Lung (tissue), 11 donors: ENCODE measurements at regions not wholly inside any gene's neighbourhood (a gene's known extent, or its start where the extent isn't known, plus 50 kb on each side); places are given as distances from the start of the nearest gene placed in this dataset.
A peak's percentile ranks its signal among the peaks of the same experiment; 100 is the strongest.

Experiments used
- ATAC-seq: fragments of 200-7000 bp; cut with Tn5 transposase; one replicate; pipeline ENCODE4 v1.9.1; 2020; ENCODE audit warnings: moderate number of reproducible peaks; ENCODE audit not compliant: insufficient read depth, low FRiP score
- DNase-seq, 3 donors: peaks; one replicate each; pipeline ENCODE4 v3.0.0-alpha.2; 2013 to 2017
- H3K27ac ChIP-seq, 2 donors: one replicate each; pipeline ENCODE4 v1.5.1; 2013; ENCODE audit warnings: mild to moderate bottlenecking in 2 of 2, moderate library complexity in 2 of 2, control low read depth in 1 of 2, inconsistent platforms in 1 of 2, low read depth in 1 of 2, low read length in 1 of 2
- H3K27me3 ChIP-seq, 3 donors: one replicate each; pipeline ENCODE4 v1.5.1; 2013; ENCODE audit warnings: low read length in 2 of 3; ENCODE audit not compliant: control insufficient read depth in 3 of 3, insufficient read depth in 3 of 3
- H3K36me3 ChIP-seq, 4 donors: one replicate each; pipeline ENCODE4 v1.5.1; 2013; ENCODE audit warnings: low read length in 4 of 4, mild to moderate bottlenecking in 1 of 4, moderate library complexity in 1 of 4; ENCODE audit not compliant: control insufficient read depth in 4 of 4, insufficient read depth in 4 of 4
- H3K4me1 ChIP-seq, 5 donors: one replicate each; pipeline ENCODE4 v1.5.1; 2013; ENCODE audit warnings: low read length in 5 of 5, mild to moderate bottlenecking in 2 of 5, moderate library complexity in 1 of 5; ENCODE audit not compliant: control insufficient read depth in 5 of 5, insufficient read depth in 5 of 5
- H3K4me3 ChIP-seq: one replicate; pipeline ENCODE4 v1.5.1; 2013; ENCODE audit warnings: mild to moderate bottlenecking, control low read depth, moderate library complexity
- H3K9ac ChIP-seq, 2 donors: one replicate each; pipeline ENCODE4 v1.5.1; 2013; ENCODE audit warnings: low read length in 2 of 2, control low read depth in 1 of 2; ENCODE audit not compliant: insufficient read depth in 1 of 2
- H3K9me3 ChIP-seq, 4 donors: one replicate each; pipeline ENCODE4 v1.5.1; 2013; ENCODE audit warnings: low read length in 3 of 4, mild to moderate bottlenecking in 1 of 4, moderate library complexity in 1 of 4; ENCODE audit not compliant: control insufficient read depth in 4 of 4, insufficient read depth in 3 of 4
- WGBS, 2 donors: extraction: QIAGEN DNeasy Blood & Tissue Kit; methylation state at CpG; one replicate each; pipeline ENCODE4 v1.1.7; 2013; 5-methylcytosine and 5-hydroxymethylcytosine counted together
- TF ChIP-seq, protein P1 (sequence below): IDR thresholded peaks from 2 replicates; pipeline ENCODE4 v1.5.1; 2012; ENCODE audit warnings: mild to moderate bottlenecking; ENCODE audit errors: control extremely low read depth, extremely low read depth
- donor health status: control.
- donor health status: control.
- donor health status: Bipolar disorder and iron deficiency.
- donor health status: healthy.
- donor health status: DM: yes; HTN: yes; CAD: no.

DNA sequence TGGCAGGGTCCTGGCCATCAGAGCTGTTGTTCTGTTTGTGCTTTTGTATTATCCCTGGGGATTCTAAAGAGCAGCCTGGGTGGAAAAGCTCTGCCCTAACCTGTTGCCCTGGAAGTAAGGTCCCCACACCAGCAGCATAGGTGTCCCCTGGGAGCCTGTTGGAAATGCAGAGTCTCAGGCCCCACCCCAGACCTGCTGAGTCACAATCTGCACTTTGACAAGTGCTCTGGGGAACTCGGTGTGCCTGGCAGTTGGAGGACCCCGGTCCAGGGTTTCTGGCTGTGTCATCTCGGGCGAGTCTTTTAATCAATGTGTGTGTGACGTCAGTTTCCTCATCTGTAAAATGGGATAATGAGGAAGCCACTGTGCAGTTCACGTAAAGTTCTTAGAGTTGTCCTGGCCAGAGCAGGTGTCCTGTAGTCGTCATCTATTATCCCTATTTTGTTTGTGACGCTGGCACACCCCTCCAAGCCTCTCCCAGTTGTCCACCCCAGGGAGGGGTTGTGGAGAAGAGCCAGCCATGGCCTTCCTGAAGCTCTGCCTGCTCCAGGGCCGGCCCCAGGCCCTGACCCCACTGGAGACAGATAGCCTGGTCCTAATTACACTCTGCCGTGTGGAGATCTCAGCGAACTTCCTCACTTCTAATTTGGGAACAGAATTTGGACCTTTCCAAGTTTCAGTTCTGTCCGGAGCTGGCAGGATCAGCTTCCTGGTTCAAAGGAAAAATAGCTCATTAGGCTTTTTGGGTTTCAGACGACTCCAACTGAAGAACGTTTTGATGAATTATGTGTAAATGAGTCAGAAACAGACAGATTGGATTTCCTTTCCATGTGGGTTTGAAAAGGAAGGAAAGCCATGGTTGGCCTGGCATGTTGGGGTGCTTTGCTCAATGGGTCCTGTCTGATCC is 295.7 kb upstream of the FOXF1 start:
- no peak overlapping the region for H3K9ac ChIP-seq
- H3K4me1 ChIP-seq: peaks cover 0 to 27% (median 8%) of the 10 kb centered on the region in 5 donors
- 51 to 62% methylated on average over 14 of the region's 14 CpGs for WGBS, 2 donors
- no peak overlapping the region for H3K4me3 ChIP-seq
- DNase-seq (peak in 1 of 3 donors; percentile 46), ATAC-seq (no peak)
- no peaks in the 10 kb centered on the region for H3K36me3 ChIP-seq
- TF ChIP-seq, protein P1, sequence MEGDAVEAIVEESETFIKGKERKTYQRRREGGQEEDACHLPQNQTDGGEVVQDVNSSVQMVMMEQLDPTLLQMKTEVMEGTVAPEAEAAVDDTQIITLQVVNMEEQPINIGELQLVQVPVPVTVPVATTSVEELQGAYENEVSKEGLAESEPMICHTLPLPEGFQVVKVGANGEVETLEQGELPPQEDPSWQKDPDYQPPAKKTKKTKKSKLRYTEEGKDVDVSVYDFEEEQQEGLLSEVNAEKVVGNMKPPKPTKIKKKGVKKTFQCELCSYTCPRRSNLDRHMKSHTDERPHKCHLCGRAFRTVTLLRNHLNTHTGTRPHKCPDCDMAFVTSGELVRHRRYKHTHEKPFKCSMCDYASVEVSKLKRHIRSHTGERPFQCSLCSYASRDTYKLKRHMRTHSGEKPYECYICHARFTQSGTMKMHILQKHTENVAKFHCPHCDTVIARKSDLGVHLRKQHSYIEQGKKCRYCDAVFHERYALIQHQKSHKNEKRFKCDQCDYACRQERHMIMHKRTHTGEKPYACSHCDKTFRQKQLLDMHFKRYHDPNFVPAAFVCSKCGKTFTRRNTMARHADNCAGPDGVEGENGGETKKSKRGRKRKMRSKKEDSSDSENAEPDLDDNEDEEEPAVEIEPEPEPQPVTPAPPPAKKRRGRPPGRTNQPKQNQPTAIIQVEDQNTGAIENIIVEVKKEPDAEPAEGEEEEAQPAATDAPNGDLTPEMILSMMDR: no peak
- H3K9me3 ChIP-seq: peaks cover 0 to 7% (median 0%) of the 10 kb centered on the region in 4 donors
- no peaks in the 10 kb centered on the region for H3K27me3 ChIP-seq
- H3K27ac ChIP-seq: peak overlapping the region in 1 of 2 donors; percentile 71

DNA sequence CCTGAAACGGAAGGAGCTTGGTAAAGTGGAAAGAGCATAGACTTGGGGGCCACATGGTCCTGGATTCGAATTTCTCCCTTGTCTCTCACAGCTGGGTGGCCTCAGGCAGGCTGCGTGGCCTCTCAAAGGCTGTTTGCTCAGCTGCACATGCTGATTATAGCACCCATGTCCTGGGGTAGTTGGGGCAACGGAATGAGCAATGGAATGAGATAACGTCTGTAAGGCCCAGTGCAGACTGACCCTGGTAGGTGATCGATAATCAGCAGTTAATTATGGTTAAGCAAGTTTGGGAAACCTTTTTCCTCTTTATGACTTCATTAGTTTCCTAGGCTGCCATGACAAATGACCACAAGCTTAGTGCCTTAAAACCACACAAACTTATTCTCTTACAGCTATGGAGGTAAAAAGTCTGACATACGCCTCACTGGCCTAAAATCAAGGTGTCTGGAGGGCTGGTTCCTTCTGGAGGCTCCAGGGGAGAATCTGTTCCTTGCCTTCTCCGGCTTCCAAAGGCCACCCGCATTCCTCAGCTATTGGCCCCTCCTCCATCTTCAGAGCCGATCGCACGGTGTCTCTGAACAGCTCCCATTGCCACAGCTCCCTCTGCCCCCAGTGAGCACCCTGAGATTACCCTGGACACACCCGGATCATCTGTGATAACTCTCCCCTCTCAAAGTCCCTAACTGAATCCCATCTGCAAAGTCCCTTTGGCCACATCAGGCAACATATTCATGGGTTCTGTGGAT is 294.9 kb upstream of the FOXF1 start:
- peak overlapping the region in 1 of 2 donors; percentile 23 for H3K27ac ChIP-seq
- no peak for ATAC-seq
- WGBS, 2 donors: 73 to 88% methylated on average over 13 of the region's 13 CpGs
- TF ChIP-seq, protein P1: no peak
- H3K4me1 ChIP-seq: peaks cover 0 to 35% (median 8%) of the 10 kb centered on the region in 5 donors
- no peak for DNase-seq
- no peaks in the 10 kb centered on the region for H3K27me3 ChIP-seq
- H3K9me3 ChIP-seq: peaks cover 0 to 7% (median 0%) of the 10 kb centered on the region in 4 donors
- H3K9ac ChIP-seq: no peak overlapping the region
- no peak overlapping the region for H3K4me3 ChIP-seq
- H3K36me3 ChIP-seq: no peaks in the 10 kb centered on the region

DNA sequence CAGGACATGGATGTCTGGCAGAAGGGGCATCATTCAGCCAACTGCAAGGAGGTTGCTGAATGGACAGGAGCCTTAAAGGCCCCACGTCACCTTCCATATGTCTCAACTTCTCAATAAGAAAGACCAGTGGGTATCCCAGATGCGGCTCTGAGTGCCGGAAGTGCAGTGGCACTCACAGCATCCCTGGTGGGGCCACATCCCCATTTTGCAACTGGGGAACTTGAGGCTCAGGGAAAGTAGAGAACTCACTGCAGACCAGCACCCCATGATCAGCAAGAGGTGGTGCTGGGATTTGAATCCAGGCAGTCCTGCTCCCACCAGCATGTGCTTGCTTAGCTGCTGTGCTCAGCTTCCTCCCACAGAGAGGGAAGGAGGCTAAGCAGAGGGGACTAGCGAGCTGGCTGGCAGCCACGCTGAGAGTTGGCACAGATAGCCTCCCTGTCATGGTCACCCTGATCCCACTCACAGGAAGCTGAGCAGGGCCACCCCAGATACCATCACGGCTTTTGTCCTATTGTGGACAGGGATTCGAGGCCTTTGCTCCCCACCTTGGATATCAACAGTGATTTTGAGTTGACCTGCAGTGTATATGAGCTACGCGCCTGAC is 294.2 kb upstream of the FOXF1 start:
- no peak for ATAC-seq
- Histone ChIP-seq H3K27ac (no peak overlapping the region), H3K9me3 (peaks cover 0 to 7% (median 0%) of the 10 kb centered on the region in 4 donors), H3K27me3 (no peaks in the 10 kb centered on the region), H3K4me1 (peaks cover 0 to 42% (median 8%) of the 10 kb centered on the region in 5 donors), H3K9ac (no peak overlapping the region), H3K36me3 (no peaks in the 10 kb centered on the region), H3K4me3 (no peak overlapping the region)
- TF ChIP-seq, protein P1: no peak
- 73 to 79% methylated on average over 9 of the region's 9 CpGs for WGBS, 2 donors
- DNase-seq: peak in 1 of 3 donors; percentile 45
